Inferior parietal cortex (tissue), 1 donor: ENCODE measurements at regions not wholly inside any gene's neighbourhood (a gene's known extent, or its start where the extent isn't known, plus 50 kb on each side); places are given as distances from the start of the nearest gene placed in this dataset.

Experiments
- DNase-seq: peaks from one replicate; pipeline ENCODE4 v3.0.0-alpha.2; 2016; ENCODE audit errors: extremely low spot score

- DNase-seq = no peak
These were observed 130.8 kb upstream of the HS6ST1 start for GRCh38 chr2:128449226-128450061.

GRCh38 chr2:128450211-128451024, 131.8 kb upstream of the HS6ST1 start:
- DNase-seq = no peak

GRCh38 chr2:128451084-128452023, 132.7 kb upstream of the HS6ST1 start:
- DNase-seq = no peak

DNA sequence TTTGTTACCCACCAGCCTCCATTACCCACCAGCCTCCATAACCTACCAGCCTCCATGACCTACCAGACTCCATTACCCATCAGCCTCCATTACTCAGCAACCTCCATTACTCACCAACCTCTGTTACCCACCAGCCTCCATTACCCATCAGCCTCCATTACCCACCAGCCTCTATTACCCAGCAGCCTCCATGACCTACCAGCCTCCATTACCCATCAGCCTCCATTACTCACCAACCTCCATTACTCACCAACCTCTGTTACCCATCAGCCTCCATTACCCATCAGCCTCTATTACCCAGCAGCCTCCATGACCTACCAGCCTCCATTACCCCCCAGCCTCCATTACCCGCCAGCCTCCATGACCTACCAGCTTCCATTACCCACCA, 133.3 kb upstream of the HS6ST1 start:
- DNase-seq = no peak

DNA sequence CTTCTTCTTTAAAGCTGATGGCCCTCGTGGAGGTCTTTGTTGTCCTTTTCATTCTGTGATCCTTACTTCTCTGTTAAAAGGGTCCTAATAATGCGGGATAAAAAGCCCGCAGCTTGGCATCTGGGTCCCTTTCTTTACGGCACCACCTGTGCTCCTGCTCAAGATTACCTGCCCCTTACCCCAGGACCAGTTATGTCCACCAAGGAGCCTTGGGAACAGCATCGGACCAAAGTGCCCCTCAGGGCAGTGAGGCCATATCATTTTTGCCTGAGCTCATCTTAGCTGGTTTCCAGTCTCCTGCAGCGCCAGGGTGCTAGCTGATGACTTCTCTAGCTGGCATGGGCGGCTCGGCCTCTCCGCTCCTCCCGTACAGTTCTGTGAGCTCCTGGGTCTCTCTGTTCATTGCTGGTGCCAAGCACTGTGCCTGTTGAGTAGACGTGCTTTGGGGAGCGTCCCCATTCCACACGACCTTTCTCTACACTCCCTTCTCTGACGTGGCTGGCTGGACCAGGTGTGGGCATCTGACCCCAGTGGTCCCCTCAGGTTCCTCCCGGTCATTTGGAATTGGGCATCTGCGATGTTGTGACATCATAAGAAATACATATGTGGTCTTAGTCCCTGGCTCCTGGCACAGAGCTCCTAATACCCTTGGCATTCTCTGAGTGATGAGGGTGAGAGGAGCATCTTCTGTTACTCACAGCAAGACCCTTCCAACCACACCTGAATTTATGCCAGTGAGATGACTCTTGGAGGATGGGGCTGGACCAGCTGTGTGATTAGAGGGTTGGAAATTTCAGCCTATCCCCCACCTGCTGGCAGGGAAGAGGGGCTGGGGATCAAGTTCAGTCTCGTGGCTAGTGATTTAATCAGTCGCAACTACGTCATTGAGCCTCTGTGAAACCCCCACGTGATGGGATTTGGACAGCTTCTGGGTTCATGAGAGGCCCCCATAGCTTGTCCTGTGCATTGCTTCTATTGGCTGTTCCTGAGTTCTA, 134.2 kb upstream of the HS6ST1 start:
- DNase-seq = no peak

GRCh38 chr2:128454980-128455720, 136.5 kb upstream of the HS6ST1 start:
- no peak for DNase-seq

GRCh38 chr2:128455721-128456050, 137.0 kb upstream of the HS6ST1 start:
- no peak for DNase-seq

DNA sequence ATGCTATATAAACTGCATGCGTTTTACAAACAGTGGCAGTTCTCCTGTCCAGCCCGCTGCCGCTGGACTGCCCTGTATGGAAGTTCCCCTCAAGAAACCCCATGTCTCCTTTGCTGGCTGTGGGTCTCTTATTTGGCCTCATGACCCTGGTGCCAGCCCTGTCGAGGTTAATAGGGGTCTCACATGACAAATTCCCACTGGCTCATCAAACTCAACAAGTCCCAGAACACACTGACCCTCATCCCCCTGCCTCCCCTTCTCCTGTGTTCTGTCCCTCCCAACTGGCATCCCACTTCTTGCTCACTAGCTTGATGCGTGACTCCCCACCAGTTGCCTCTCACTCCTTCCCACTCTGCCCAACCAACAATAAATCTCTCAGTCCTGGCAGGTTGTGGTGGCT, 137.6 kb upstream of the HS6ST1 start:
- no peak for DNase-seq

- no peak for DNase-seq
These were observed 138.4 kb upstream of the HS6ST1 start for GRCh38 chr2:128457006-128457604.

DNA sequence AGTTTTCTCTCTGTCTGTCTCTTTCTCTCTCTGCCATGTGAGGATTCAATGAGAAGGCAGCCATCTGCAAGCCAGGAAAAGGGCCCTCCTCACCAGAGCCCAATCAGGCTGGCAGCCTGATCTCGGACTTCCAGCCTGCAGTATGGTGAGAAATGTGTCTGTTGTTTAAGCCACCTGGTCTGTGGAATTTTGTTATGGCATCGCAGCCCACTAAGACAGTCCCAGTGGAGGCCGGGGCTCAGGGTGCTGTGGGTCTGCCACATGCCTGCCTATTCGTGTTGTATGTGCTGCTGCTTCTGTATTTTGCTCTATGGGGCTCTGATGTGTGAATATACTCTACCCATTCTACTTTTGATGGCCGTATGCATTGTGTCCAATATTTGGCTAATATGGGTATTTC, 139.0 kb upstream of the HS6ST1 start:
- no peak for DNase-seq

DNA sequence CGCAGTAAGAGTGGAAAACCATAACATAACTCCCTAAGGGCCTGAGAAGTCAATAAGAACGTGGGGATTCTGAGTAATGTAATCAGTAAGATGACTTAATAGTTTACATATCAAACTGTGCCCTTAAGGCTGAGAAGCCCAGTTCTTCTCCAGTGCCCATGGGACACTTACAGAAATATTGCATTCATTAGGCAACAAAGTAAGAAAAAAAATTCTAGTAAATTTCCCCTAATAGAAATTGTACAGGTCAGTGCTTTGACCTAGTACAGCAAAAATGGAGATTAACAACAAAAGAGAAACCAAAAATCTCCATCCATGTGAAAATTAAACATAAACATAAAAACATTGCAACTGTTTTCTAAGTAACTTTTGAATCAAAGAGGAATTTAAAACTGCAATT, 139.8 kb upstream of the HS6ST1 start:
- DNase-seq = no peak

DNA sequence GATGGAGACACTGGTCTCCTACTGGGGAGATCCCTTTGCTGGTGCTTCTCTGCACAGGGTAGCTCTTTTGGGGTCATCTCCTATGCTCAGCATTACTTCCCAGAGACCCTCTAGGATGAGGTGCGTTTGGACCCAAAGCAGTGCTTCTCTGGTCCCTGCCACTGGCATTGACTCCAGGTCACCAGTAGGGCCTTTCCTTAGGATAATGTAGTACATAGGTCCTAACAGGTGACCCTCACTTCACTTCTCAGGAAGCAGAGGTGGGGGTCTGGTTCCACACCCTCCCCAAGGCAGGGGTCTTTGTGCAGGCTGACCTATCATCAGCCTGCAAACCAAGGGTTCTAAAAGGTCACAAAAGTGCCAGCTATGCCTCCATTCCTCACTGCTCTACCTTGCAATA, 145.8 kb upstream of the HS6ST1 start:
- DNase-seq = no peak

DNA sequence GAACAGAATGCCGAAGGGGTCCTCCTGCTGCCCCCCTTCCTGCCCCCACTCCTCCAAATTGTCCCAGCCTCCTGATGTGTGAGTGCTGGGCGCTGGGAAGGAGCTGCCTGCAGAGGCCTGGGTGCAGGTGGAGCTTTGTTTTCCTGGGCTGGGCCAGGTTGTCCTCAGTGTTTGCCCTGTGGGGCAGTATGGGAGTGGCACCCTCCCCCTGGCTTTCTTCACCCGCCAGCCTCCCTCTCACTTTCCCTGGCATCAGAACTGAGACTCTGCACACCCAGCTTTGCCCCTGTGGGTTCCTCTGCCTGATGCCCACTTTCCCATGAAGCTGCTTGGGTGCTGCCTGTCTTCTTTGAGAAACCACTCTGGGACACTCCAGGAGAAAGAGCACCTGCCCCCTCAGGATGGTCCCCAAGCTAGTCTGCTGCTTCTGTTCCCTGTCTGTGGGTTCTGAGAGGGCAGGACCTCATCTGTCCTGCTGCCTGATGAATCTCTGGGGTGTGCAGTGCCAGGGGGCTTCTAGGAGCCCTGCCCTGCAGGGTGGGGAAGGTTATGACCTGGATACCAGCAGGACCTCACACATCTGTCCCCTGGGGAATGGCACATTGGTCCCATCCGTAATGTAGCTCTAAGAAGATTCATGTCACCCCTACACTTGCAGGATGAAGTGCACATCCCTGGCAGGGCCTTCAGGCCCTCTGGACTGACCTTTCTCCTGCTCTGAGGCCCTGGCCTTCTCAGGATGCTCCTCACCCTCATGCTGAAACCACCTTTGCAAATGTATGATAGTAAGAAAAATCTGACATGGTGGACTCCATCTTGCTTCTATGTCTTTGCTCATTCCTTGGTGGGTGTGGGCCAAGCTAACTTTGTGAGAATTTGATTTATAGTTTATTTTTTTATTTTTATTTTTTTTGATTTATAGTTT, 146.8 kb upstream of the HS6ST1 start:
- DNase-seq = no peak

DNA sequence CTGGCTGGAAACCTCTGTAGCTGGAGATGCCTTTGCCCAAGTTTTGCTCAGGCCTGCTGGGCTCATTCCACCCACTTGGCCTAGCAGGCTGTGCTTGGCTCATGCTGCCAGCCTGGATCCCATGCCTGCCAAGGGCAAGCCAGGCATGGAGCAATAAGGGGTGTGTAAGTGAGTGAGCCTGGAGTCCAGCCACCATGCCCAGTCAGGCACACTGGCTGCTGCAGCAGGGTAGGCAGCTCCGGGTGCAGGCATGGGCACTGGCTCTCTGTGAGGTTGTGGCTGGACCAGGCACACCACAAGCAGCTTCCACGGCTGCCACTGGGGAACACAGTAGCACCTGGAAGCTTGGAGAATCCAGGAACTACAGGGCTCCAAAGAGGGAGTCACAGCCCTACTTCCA, 147.7 kb upstream of the HS6ST1 start:
- no peak for DNase-seq

DNA sequence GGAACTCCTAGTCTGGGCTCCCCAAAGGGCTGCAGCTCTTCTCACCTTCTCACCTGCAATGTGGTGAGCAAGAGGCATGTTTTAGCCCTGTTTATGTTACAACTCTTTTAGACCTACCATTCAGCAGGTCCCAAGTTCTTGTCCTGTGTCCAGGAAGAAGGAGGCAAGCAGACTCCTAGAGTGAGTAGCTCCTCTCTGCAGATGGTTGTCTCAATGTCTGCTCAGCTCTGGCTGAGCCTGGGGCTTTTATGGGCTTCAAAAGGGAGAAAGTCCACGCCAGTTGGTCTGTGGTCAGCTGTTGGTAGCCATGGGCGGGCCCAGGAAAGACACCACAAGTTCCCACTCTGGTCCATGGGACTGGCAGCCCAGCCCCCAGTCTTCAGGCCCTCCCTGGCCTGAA, 148.1 kb upstream of the HS6ST1 start:
- no peak for DNase-seq

DNA sequence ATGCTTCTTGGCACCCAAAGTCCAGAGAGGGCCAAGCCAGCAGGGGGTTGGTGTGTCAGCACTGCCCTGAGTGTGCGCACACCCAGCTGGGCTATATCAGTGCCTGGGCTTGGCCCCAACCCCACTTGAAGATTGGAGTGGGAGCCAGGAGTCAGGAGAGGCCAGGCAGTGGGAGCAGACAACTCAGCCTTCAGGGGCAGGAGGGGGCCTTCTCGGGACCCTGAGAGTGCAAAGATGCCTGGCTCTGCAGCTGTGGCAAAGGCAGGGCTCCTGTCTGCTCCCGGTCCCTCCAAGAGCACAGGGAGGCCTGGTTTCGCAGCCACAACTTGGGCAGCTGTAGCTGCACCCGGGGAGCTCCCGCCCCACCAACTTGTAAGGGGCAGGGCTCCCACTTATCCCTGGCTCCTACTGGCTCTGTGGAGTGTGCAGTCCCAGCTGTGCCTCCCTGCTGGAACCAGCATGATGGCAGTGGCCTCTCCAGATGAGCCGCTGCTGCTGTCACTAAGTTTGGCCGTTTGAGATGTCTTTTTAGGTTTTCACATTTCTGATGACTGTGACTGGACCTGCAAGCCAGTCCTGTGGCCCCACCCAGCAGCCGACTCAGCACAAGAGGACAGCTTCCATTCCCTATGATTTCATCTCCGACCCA, 148.8 kb upstream of the HS6ST1 start:
- DNase-seq = no peak

- no peak for DNase-seq
These were observed 149.7 kb upstream of the HS6ST1 start for GRCh38 chr2:128468186-128468920.
